Spleen (tissue), 11 donors: ENCODE measurements at regions not wholly inside any gene's neighbourhood (a gene's known extent, or its start where the extent isn't known, plus 50 kb on each side); places are given as distances from the start of the nearest gene placed in this dataset.

ENCODE experiments used
- DNase-seq: peaks from one replicate; pipeline ENCODE4 v3.0.0-alpha.2; 2020
- H3K27ac ChIP-seq, 8 donors: fragments of 200-600 bp; sonication (generic) in 7 of 8; 1 replicate in 4 of 8; 2 replicates in 4 of 8; pipeline versions ENCODE4 v1.5.0 to v1.8.0; 2016 to 2021; ENCODE audit warnings: inconsistent platforms in 4 of 8, mild to moderate bottlenecking in 4 of 8, moderate library complexity in 1 of 8
- H3K27me3 ChIP-seq, 7 donors: fragments of 200-600 bp; sonication (generic) in 6 of 7; replicated peaks in 1 of 7; 1 replicate in 4 of 7; 2 replicates in 3 of 7; pipeline versions ENCODE4 v1.5.0 to v1.8.0; 2016 to 2021; ENCODE audit warnings: inconsistent platforms in 3 of 7, mild to moderate bottlenecking in 1 of 7
- H3K36me3 ChIP-seq, 6 donors: fragments of 200-600 bp; sonication (generic) in 5 of 6; 1 replicate in 4 of 6; 2 replicates in 2 of 6; pipeline versions ENCODE4 v1.5.0 to v1.8.0; 2016 to 2021; ENCODE audit warnings: inconsistent platforms in 2 of 6
- H3K4me1 ChIP-seq, 6 donors: fragments of 200-600 bp; sonication (generic) in 5 of 6; 1 replicate in 3 of 6; 2 replicates in 3 of 6; pipeline versions ENCODE4 v1.5.0 to v1.8.0; 2016 to 2021; ENCODE audit warnings: inconsistent platforms in 3 of 6
- H3K4me3 ChIP-seq, 8 donors: fragments of 200-600 bp; sonication (generic) in 7 of 8; 1 replicate in 4 of 8; 2 replicates in 4 of 8; pipeline versions ENCODE4 v1.5.0 to v1.8.0; 2016 to 2021; ENCODE audit warnings: inconsistent platforms in 4 of 8, mild to moderate bottlenecking in 4 of 8, moderate library complexity in 2 of 8
- H3K9me3 ChIP-seq, 8 donors: fragments of 200-600 bp; sonication (generic) in 7 of 8; 1 replicate in 4 of 8; 2 replicates in 4 of 8; pipeline versions ENCODE4 v1.5.0 to v1.8.0; 2016 to 2021; ENCODE audit warnings: inconsistent platforms in 4 of 8
- CTCF ChIP-seq, 11 experiments: fragments of 200-600 bp in 7 of 11; fragments of 450-650 bp in 4 of 11; sonication (generic) in 4 of 11; IDR thresholded peaks in 8 of 11; conservative IDR thresholded peaks in 3 of 11; 1 replicate in 7 of 11; 2 replicates in 4 of 11; pipeline versions ENCODE4 v1.4.0 to v1.8.0; 2016 to 2021; ENCODE audit warnings: antibody characterized with exemption in 11 of 11, inconsistent platforms in 4 of 11, mild to moderate bottlenecking in 1 of 11
- POLR2A ChIP-seq, 3 donors: fragments of 450-650 bp; IDR thresholded peaks; one replicate each; pipeline ENCODE4 v1.5.1; 2017; ENCODE audit warnings: antibody characterized with exemption in 3 of 3, mild to moderate bottlenecking in 1 of 3
- POLR2AphosphoS5 ChIP-seq, 3 donors: sonication (generic); formaldehyde crosslinking; IDR thresholded peaks; one replicate each; pipeline ENCODE4 v1.5.1; 2017; ENCODE audit warnings: antibody characterized with exemption in 3 of 3
- WGBS, 5 donors: extraction: QIAGEN DNeasy Blood & Tissue Kit in 3 of 5; methylation state at CpG; one replicate each; pipeline versions ENCODE4 v1.1.5 to v1.1.7; 2013 to 2018; 5-methylcytosine and 5-hydroxymethylcytosine counted together
- intact Hi-C: fragments of 100-400 bp; cut with DNase I; formaldehyde crosslinking; loops from one replicate; pipeline ENCODE4 v1.15.0; 2023; ENCODE audit warnings: low total_unique reads
- donor health status: healthy with polysubstance abuse.
- donor health status: DM: no; HTN: no; CAD: no; lungs with moderate emphysema.
- donor health status: DM: no; HTN: no; CAD: no.
- donor health status: Bipolar disorder and iron deficiency.
- donor health status: healthy.
- donor health status: DM: no; HTN: no; CAD: no.
- donor health status: DM: yes; HTN: yes; CAD: no.

GRCh38 chr9:23571414-23572104, 254.5 kb downstream of the ELAVL2 start:
- no peak overlapping the region for H3K4me3 ChIP-seq
- H3K27me3 ChIP-seq = no peaks in the 10 kb centered on the region
- no peaks in the 10 kb centered on the region for H3K4me1 ChIP-seq
- H3K36me3 ChIP-seq = no peaks in the 10 kb centered on the region
- H3K27ac ChIP-seq = no peak overlapping the region
- H3K9me3 ChIP-seq = no peaks in the 10 kb centered on the region
- DNase-seq = no peak
- TF ChIP-seq POLR2AphosphoS5 (IDR thresholded peaks at IDR 0.05) = no peak
- intact Hi-C loops = no loop called here
- 75 to 81% (median 78%) methylated on average over 2 of the region's 2 CpGs for WGBS, 5 donors

GRCh38 chr9:23573800-23574199, 252.2 kb downstream of the ELAVL2 start:
- no peaks in the 10 kb centered on the region for H3K4me1 ChIP-seq
- TF ChIP-seq POLR2A (IDR thresholded peaks at IDR 0.05) (no peak), CTCF (IDR thresholded peaks at IDR 0.05 in 8 of 11, conservative IDR thresholded peaks at IDR 0.05 in 3 of 11) (no peak), POLR2AphosphoS5 (IDR thresholded peaks at IDR 0.05) (no peak)
- no peaks in the 10 kb centered on the region for H3K27me3 ChIP-seq
- no peak overlapping the region for H3K4me3 ChIP-seq
- no peak overlapping the region for H3K27ac ChIP-seq
- no peak for DNase-seq
- intact Hi-C loops = no loop called here
- no peaks in the 10 kb centered on the region for H3K36me3 ChIP-seq
- H3K9me3 ChIP-seq = no peaks in the 10 kb centered on the region

- WGBS, 5 donors = 55 to 84% (median 74%) methylated on average over 1 of the region's 1 CpG
- H3K36me3 ChIP-seq = no peaks in the 10 kb centered on the region
- TF ChIP-seq CTCF (IDR thresholded peaks at IDR 0.05 in 8 of 11, conservative IDR thresholded peaks at IDR 0.05 in 3 of 11) (no peak), POLR2AphosphoS5 (IDR thresholded peaks at IDR 0.05) (no peak), POLR2A (IDR thresholded peaks at IDR 0.05) (no peak)
Observed at GRCh38 chr9:23577611-23578010, 248.4 kb downstream of the ELAVL2 start.

GRCh38 chr9:23581931-23582330, 244.1 kb downstream of the ELAVL2 start:
- no peaks in the 10 kb centered on the region for H3K9me3 ChIP-seq
- H3K27ac ChIP-seq = no peak overlapping the region
- no peaks in the 10 kb centered on the region for H3K27me3 ChIP-seq
- 60 to 83% (median 70%) methylated on average over 3 of the region's 3 CpGs for WGBS, 5 donors
- intact Hi-C loops = no loop called here
- TF ChIP-seq CTCF (IDR thresholded peaks at IDR 0.05 in 8 of 11, conservative IDR thresholded peaks at IDR 0.05 in 3 of 11) (no peak), POLR2A (IDR thresholded peaks at IDR 0.05) (no peak), POLR2AphosphoS5 (IDR thresholded peaks at IDR 0.05) (no peak)
- no peaks in the 10 kb centered on the region for H3K36me3 ChIP-seq
- H3K4me1 ChIP-seq = peaks cover 0 to 6% (median under 1%) of the 10 kb centered on the region in 6 donors
- no peak for DNase-seq
- H3K4me3 ChIP-seq = no peak overlapping the region

More at GRCh38 chr9:23577611-23578010, 248.4 kb downstream of the ELAVL2 start:
- intact Hi-C loops = no loop called here
- no peak overlapping the region for H3K4me3 ChIP-seq
- DNase-seq = no peak
- H3K9me3 ChIP-seq = no peaks in the 10 kb centered on the region
- H3K27ac ChIP-seq = no peak overlapping the region
- no peaks in the 10 kb centered on the region for H3K4me1 ChIP-seq
- no peaks in the 10 kb centered on the region for H3K27me3 ChIP-seq
